GM23338 (cell line): ENCODE measurements at regions not wholly inside any gene's neighbourhood (a gene's known extent, or its start where the extent isn't known, plus 50 kb on each side); places are given as distances from the start of the nearest gene placed in this dataset.

Experiments
- ATAC-seq: fragments of 200-7000 bp; cut with Tn5 transposase; 3 replicates; pipeline ENCODE4 v1.9.1; 2020
- DNase-seq: peaks from one replicate; pipeline ENCODE4 v3.0.0-alpha.2; 2015; ENCODE audit warnings: low spot score
- H2AFZ ChIP-seq: fragments of 200-600 bp; sonication (generic); 2 replicates; pipeline ENCODE4 v1.8.0; 2016; ENCODE audit warnings: antibody characterized with exemption, mild to moderate bottlenecking, moderate library complexity
- H3F3A ChIP-seq: fragments of 200-600 bp; sonication (generic); replicated peaks from 2 replicates; pipeline ENCODE4 v1.8.0; 2017; ENCODE audit warnings: antibody characterized with exemption, mixed run types, low read depth
- H3K27ac ChIP-seq: fragments of 200-600 bp; sonication (generic); 2 replicates; pipeline ENCODE4 v1.6.1; 2016; ENCODE audit warnings: low read depth
- H3K27me3 ChIP-seq: fragments of 200-600 bp; sonication (generic); 2 replicates; pipeline ENCODE4 v1.8.0; 2016; ENCODE audit warnings: mild to moderate bottlenecking, mixed run types, moderate library complexity; ENCODE audit not compliant: insufficient read depth
- H3K36me3 ChIP-seq: fragments of 200-600 bp; sonication (generic); 2 replicates; pipeline ENCODE4 v1.8.0; 2016; ENCODE audit warnings: mild to moderate bottlenecking; ENCODE audit not compliant: insufficient read depth
- H3K4me1 ChIP-seq: fragments of 200-600 bp; sonication (generic); 2 replicates; pipeline ENCODE4 v1.8.0; 2016; ENCODE audit warnings: mild to moderate bottlenecking, moderate library complexity; ENCODE audit not compliant: insufficient read depth
- H3K4me2 ChIP-seq: fragments of 200-600 bp; sonication (generic); 2 replicates; pipeline ENCODE4 v1.7.1; 2017; ENCODE audit warnings: mixed run types
- H3K4me3 ChIP-seq: fragments of 200-600 bp; sonication (generic); 2 replicates; pipeline ENCODE4 v1.6.1; 2016; ENCODE audit warnings: mixed run types
- H3K79me2 ChIP-seq: fragments of 200-600 bp; sonication (generic); replicated peaks from 2 replicates; pipeline ENCODE4 v1.8.0; 2017; ENCODE audit warnings: mild to moderate bottlenecking; ENCODE audit not compliant: insufficient read depth
- H3K9me2 ChIP-seq: fragments of 200-600 bp; sonication (generic); 2 replicates; pipeline ENCODE4 v1.8.0; 2017; ENCODE audit not compliant: insufficient read depth
- H4K20me1 ChIP-seq: fragments of 200-600 bp; sonication (generic); replicated peaks from 2 replicates; pipeline ENCODE4 v1.8.0; 2017; ENCODE audit warnings: mild to moderate bottlenecking; ENCODE audit not compliant: insufficient read depth
- H3K27ac Mint-ChIP-seq: 2 replicates; pipeline ENCODE4 v1.8.0; 2020; ENCODE audit warnings: inconsistent platforms, mild to moderate bottlenecking, moderate library complexity, mixed read lengths
- H3K27me3 Mint-ChIP-seq: 3 replicates; pipeline ENCODE4 v1.8.0; 2022; ENCODE audit warnings: low read depth, mild to moderate bottlenecking, moderate library complexity, mixed read lengths, inconsistent platforms; ENCODE audit not compliant: insufficient read depth, poor library complexity
- H3K36me3 Mint-ChIP-seq: 3 replicates; pipeline ENCODE4 v1.8.0; 2021; ENCODE audit warnings: low read depth, mild to moderate bottlenecking, inconsistent platforms, moderate library complexity, mixed read lengths
- H3K4me1 Mint-ChIP-seq: 3 replicates; pipeline ENCODE4 v1.8.0; 2020; ENCODE audit warnings: mild to moderate bottlenecking, inconsistent platforms, mixed read lengths
- H3K4me3 Mint-ChIP-seq: 3 replicates; pipeline ENCODE4 v1.8.0; 2021; ENCODE audit warnings: moderate library complexity, mild to moderate bottlenecking, inconsistent platforms, mixed read lengths
- H3K9me3 Mint-ChIP-seq: 3 replicates; pipeline ENCODE4 v1.8.0; 2020; ENCODE audit warnings: moderate library complexity, mild to moderate bottlenecking, inconsistent platforms, mixed read lengths
- CREB1 ChIP-seq: fragments of 250-450 bp; sonication (Bioruptor Pico); IDR thresholded peaks from 2 replicates; pipeline ENCODE4 v1.5.0; 2020; ENCODE audit warnings: low read depth, mild to moderate bottlenecking, moderate library complexity
- CTCF ChIP-seq, 2 experiments: fragments of 200-600 bp in 1 of 2; sonication (generic) in 1 of 2; conservative IDR thresholded peaks; 2 replicates each; pipeline versions ENCODE4 v1.5.1 to v1.6.1; 2016 to 2017; ENCODE audit warnings: antibody characterized with exemption in 2 of 2, low read depth in 2 of 2, mild to moderate bottlenecking in 2 of 2, moderate library complexity in 1 of 2
- ETS1 ChIP-seq: IDR thresholded peaks from 2 replicates; pipeline ENCODE4 v1.6.1; 2016; ENCODE audit warnings: antibody characterized with exemption
- EZH2 ChIP-seq: fragments of 200-600 bp; sonication (generic); IDR thresholded peaks from one replicate; pipeline ENCODE4 v1.8.0; 2017; ENCODE audit warnings: antibody characterized with exemption, mild to moderate bottlenecking, low read depth; ENCODE audit not compliant: unreplicated experiment
- EZH2phosphoT487 ChIP-seq: fragments of 200-600 bp; sonication (generic); IDR thresholded peaks from one replicate; pipeline ENCODE4 v1.8.1; 2018; ENCODE audit warnings: antibody characterized with exemption; ENCODE audit not compliant: unreplicated experiment
- JUNB ChIP-seq: IDR thresholded peaks from one replicate; pipeline ENCODE4 v1.6.1; 2016; ENCODE audit warnings: antibody characterized with exemption; ENCODE audit not compliant: unreplicated experiment
- NANOG ChIP-seq: IDR thresholded peaks from 2 replicates; pipeline ENCODE4 v1.6.1; 2016; ENCODE audit warnings: antibody characterized with exemption, borderline replicate concordance
- POLR2AphosphoS5 ChIP-seq: IDR thresholded peaks from 2 replicates; pipeline ENCODE4 v1.6.1; 2016; ENCODE audit warnings: antibody characterized with exemption, low read depth
- REST ChIP-seq: IDR thresholded peaks from one replicate; pipeline ENCODE4 v1.6.1; 2018; ENCODE audit warnings: antibody characterized with exemption; ENCODE audit not compliant: unreplicated experiment
- STAT1 ChIP-seq: IDR thresholded peaks from one replicate; pipeline ENCODE4 v1.6.1; 2016; ENCODE audit warnings: antibody characterized with exemption; ENCODE audit not compliant: unreplicated experiment
- ZNF114 ChIP-seq: fragments of 250-450 bp; sonication (Bioruptor Pico); IDR thresholded peaks from 2 replicates; pipeline ENCODE4 v1.5.0; 2020; ENCODE audit warnings: mild to moderate bottlenecking, moderate library complexity
- ZNF331 ChIP-seq: fragments of 250-450 bp; sonication (Bioruptor Pico); IDR thresholded peaks from 2 replicates; pipeline ENCODE4 v1.5.0; 2020; ENCODE audit warnings: low read depth, mild to moderate bottlenecking, moderate library complexity
- ZNF462 ChIP-seq: fragments of 250-450 bp; sonication (Bioruptor Pico); IDR thresholded peaks from 2 replicates; pipeline ENCODE4 v1.5.0; 2020; ENCODE audit warnings: mild to moderate bottlenecking, moderate library complexity

DNA sequence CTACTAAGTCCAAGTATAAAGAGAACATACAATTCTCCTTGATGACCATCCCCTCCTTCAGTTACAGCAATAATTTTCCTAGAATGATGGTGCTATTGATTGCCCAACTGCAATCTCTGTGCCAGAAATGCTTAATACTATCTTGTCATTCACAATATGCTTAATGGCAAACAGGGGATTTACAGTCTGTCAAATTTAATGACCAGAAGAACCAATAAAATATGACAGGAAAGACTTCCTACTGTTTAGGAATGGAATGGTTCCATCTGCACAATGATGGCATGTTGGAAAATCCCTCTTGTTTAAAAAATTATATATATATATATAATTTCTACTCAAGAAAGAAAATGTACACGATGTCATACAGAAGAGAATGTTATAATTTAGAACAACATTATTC is 623.2 kb downstream of the CCER1 start:
- H3K36me3 Mint-ChIP-seq: no peaks in the 10 kb centered on the region
- Histone ChIP-seq H3F3A (no peaks in the 10 kb centered on the region), H3K36me3 (no peaks in the 10 kb centered on the region), H3K27ac (no peak overlapping the region), H4K20me1 (no peaks in the 10 kb centered on the region), H3K9me2 (no peaks in the 10 kb centered on the region; the same call in 1 of the 2 replicates), H3K79me2 (no peaks in the 10 kb centered on the region), H3K4me2 (no peak overlapping the region), H3K27me3 (peaks cover 12% of the 10 kb centered on the region), H3K4me1 (peaks cover 3% of the 10 kb centered on the region; the same call in 1 of the 2 replicates), H3K4me3 (no peak overlapping the region), H2AFZ (no peak overlapping the region)
- no peak overlapping the region for H3K4me3 Mint-ChIP-seq
- ATAC-seq: no peak
- DNase-seq: no peak
- H3K27ac Mint-ChIP-seq: no peak overlapping the region
- no peaks in the 10 kb centered on the region for H3K27me3 Mint-ChIP-seq
- no peaks in the 10 kb centered on the region for H3K9me3 Mint-ChIP-seq
- H3K4me1 Mint-ChIP-seq: peaks cover 5% of the 10 kb centered on the region
- TF ChIP-seq POLR2AphosphoS5: no peak
- TF ChIP-seq EZH2: no peak
- no peak for TF ChIP-seq ZNF331
- TF ChIP-seq CTCF (conservative IDR thresholded peaks at IDR 0.05; ENCODE audit: low read depth in 2 of 2): no peak
- TF ChIP-seq EZH2phosphoT487: no peak
- TF ChIP-seq STAT1: no peak
- TF ChIP-seq ZNF462 (CRISPR knock-in tag): no peak
- no peak for TF ChIP-seq NANOG
- no peak for TF ChIP-seq ETS1
- no peak for TF ChIP-seq CREB1
- no peak for TF ChIP-seq ZNF114 (CRISPR knock-in tag)
- no peak for TF ChIP-seq REST
- TF ChIP-seq JUNB: no peak
